HG03378 (cell line): ENCODE measurements at regions not wholly inside any gene's neighbourhood (a gene's known extent, or its start where the extent isn't known, plus 50 kb on each side); places are given as distances from the start of the nearest gene placed in this dataset.

ENCODE experiments used
- ATAC-seq: cut with Tn5 transposase; IDR thresholded peaks from one replicate; pipeline ENCODE4 v1.9.1; 2021; ENCODE audit warnings: mild to moderate bottlenecking, moderate library complexity; ENCODE audit not compliant: unreplicated experiment

DNA sequence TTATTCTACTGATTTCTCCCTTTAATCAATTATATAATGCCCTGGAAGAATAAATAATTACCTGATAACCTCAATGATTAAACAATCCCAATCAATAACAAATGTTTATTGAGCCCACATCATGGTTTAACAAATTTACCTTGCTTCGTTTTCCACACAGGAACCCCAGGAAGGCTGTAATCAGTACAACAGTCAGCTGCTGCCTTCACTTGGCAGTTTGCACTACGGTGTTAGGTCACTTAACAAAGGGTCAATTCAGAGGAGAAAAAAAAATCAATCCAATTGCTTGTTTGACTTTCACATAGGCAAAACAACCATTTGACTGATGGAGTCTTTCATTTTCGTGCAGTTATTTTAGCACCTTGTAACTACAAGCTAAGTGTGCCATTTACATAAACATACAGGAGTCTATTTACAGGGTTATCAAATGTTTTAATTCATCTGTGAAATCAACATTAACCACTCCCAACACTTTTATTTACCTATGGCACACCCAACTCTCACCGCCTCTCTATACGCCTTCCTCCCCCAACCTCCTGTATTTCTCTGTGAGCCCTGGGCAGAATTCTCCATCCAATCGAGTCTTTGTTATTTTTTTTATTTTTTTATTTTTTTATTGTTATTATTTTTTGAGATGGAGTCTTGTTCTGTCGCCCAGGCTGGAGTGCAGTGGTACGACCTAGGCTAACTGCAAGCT, 140.4 kb upstream of the TAB2 start:
- no peak for ATAC-seq

DNA sequence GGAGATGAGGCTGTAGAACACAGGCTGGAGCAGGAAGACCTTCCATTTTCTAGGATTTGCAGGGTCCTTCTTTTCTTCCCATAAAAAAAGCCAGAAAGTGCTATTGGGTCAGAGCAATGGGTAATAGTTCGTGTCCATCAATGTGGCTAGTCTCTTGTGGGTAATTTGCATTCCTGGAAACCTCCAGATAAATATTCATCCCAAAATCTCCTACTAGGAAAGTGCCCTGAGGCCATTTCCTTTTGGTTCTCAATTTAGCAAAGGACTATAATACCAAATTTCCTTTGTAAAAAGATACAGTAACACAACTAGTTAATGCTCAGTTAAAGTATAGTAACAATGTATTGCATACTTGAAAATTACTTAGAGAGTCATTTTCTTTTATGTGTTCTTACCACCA, 138.1 kb upstream of the TAB2 start:
- no peak for ATAC-seq

DNA sequence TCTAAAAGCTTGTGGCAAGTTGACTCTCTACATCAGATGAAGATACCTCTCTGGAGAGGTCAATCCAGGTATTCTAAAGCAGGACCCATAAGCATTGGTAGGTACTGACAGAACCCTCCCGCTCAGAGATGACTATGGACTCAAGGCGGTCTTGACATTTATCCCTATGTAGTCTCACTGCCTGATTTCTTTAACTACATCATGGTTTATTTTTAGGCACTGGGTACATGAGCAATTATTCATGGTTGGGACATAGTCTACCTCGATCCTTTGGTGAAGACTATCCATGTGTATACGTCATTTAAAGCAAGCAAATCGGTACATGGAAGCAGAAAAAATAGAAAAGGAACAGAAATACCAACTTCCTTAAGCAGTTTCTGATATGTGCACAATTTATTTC, 136.2 kb upstream of the TAB2 start:
- ATAC-seq, result no peak

DNA sequence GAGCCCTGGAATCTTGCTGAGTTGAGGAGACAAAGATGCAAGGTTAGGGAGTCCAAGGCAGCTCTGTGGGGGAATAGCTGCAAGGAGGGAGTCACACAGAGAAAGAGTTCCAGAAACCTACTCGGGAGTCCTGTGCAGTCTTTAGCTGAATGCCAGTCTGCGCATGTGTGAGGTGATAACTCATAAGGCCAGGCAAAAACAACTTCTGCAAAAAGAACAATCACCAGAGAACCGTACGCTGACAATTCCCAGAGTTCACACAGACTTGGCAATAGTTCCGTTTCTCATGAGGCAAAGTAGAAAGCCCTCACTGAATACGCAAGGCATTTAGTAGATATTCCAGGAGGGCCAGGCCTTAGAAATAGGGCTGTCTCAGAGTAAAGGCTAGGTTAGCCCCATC, 135.2 kb upstream of the TAB2 start:
- ATAC-seq, result no peak

DNA sequence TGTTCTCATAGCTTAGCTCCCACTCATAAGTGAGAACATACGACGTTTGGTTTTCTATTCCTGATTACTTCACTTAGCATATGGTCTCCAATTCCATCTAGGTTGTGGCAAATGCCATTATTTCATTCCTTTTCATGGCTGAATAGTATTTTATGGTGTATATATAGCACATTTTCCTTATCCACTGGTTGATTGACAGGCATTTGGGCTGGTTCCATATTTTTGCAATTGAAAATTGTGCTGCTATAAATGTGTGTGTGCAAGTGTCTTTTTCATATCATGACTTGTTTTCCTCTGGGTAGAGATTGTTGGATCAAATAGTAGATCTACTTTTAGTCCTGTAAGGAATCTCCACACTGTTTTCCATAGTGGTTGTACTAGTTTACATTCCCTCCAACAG, 133.0 kb upstream of the TAB2 start:
- ATAC-seq, result no peak

DNA sequence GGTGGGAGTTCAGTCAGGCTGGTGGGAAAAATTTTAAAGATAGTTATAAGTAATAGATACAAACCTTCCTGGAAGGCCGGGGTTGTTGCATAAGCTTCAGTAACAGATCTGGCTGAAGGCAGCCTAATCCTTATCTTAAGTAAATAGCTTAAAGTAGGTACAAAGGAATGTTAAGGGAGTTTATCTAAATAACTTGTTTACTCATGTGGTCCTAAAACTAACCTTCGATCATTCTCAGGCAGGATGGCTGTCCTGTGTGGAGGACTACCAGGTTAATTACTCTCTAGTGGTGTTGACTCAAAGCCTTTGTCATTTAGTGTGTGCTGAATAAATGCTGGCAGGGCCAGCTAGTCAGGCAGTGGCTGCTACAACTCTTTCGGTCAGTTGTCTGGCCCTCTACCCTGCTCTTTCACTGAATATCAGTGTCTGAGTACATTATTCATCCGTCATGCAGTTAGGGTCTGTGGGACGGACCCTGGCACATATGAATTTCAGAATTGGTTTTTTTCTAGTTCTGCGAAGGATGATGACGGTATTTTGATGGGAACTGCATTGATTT, 131.6 kb upstream of the TAB2 start:
- ATAC-seq, result no peak

DNA sequence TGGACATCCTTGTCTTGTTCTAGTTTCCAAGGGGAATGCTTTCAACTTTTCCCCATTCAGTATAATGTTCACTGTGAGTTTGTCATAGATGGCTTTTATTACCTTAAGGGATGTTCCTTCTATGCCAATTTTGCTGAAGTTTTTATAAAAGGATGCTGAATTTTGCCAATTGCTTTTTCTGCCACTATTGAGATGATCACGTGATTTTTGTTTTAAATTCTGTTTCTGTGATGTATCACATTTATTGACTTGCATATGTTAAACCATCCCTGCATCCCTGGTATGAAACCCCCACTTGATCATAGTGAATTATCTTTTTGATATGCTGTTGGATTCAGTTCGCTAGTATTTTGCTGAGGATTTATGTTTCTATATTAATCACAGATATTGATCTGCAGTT, 130.6 kb upstream of the TAB2 start:
- no peak for ATAC-seq

DNA sequence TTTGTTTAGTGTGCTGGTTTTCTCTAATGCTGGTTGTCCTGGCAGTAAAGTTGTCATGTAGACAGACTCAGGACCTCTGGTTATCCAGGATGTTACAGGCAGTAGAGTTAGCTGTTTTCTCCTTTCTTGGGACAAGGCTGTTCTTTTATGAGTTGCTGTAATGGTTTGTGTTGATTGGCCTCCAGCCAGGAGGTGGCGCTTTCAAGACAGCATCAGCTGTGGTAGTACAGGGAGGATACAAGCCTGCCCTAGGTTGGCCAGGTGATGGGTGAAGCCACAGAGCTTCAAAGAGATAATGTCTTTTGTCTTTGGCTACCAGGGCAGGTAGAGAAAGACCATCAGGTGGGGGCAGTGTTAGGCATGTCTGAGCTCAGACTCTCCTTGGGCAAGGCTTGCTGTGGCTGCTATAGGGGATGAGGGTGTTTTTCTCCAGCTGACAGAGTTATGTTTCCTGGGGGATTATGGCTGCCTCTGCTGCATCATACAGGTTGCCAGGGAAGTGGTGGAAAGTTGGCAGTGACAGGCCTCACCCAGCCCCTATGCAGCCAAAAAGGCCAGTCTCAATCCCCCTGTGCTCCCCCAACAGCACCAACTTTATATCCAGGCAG, 127.2 kb upstream of the TAB2 start:
- ATAC-seq, result no peak

DNA sequence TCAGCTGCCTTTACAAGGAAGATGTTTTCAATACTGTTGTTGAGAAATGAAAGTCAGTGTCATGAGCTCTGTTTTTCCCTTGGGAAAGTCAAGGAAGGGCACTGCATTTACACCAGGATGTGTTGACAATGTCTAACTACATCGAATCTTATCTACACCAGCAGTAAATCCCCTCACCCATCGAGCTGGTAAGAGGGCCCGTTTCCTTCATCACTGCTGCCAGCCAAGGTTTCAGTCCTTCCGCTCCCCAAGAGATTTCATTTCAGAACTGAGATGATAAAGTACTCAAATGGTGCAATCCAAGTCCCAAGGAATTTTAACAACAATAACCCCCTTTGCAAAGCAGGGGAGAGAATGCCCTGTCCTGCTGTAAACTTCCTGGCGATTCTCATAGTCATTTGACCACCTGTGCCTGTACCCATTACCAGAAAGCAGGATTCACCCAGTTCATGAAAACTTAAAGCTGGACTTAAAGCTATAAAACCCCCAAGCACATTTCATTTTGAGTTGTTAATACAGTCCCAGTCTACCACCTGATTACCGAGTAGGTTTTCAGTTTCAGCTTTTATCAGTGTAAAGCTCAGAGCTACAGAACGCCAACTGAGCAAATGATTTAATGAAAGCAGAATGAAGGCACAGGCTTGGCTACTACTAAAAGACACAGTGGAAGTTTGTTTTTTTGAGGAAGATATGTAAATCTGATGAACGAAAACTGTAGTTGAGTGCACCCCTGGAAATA, 122.5 kb upstream of the TAB2 start:
- no peak for ATAC-seq

DNA sequence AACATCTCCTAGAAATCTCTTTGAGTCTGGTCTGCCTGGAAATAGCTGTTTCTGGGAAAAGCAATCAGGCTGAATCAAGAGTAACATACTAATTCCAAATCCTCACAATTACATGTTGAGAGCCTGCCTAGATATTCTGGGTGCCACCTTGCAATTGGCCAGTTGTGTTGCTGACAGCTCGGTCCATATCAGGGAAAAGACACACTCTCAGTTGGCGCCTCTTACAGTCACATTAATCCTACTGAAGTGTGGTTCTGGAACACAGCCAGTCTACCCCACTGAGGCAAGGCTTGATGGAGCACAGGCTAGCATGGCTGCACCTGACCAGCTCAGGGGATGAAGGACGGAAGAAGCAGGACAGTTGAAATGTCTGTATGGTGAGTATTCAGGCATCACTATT, 121.4 kb upstream of the TAB2 start:
- no peak for ATAC-seq

DNA sequence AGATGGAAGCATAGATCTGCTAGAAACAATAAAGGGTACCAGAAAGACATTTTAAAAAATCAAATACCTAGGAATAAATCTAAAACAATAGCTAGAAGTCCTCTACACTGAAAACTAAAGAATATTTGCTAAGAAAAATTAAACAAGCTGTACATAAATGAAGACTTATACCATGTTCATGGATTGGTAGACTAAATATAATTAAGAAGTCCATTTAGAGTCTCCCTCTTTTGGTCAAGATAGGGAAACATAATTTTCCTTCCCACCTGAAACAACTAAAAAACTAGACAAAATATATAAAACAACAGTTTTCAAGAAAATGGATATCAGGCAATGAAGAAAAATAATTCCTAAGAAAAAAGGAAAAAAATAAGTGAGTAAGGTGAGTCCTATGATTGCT, 120.0 kb upstream of the TAB2 start:
- no peak for ATAC-seq

DNA sequence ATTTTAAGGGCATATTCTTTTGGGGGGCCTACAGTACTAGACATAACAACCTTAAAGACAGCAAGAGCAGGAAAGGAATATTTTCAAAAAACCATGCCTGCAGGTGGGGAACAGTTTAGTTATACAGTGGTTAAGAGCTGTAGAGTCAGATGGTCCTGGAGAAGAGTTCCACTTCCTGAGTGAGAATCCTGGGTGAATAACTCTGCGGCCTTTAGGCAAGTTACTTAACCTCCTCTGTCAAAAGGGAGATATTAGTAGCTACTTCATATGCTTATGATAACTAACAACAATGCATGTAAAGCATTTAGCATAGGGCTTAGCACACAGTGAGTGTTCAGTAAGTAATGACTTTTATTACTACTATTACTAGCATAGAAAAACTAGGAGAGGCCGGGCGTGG, 119.2 kb upstream of the TAB2 start:
- no peak for ATAC-seq

DNA sequence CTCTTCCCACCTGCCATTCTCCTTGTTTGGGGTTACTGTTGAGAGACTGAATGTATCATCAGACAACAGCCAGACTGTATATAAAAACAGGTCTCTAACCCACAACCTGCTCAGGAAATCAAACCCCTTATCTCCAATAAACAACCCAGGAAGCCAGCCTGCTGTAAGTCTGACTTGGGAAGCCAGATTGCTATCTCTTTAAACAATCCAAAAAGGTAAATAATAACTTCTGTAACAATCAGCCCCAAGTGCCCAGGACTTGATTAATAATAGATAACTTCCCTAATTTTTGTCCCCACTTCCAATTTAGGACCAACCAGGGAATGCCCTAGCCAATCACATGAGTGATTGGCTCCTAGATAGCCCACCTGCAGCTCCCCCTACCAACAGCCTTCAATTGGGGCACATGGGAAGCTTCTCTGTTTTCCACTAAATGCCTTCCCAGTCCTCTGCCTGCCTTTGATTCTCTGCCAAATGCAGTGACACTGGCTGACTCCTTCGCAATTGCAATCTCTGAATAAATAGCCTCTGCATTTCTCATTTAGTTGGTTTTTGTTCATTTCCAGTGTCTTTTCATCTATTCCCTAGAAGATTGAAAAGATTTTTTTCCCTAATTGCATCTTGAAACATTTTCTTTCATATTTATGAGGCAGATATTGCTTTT, 117.1 kb upstream of the TAB2 start:
- no peak for ATAC-seq

DNA sequence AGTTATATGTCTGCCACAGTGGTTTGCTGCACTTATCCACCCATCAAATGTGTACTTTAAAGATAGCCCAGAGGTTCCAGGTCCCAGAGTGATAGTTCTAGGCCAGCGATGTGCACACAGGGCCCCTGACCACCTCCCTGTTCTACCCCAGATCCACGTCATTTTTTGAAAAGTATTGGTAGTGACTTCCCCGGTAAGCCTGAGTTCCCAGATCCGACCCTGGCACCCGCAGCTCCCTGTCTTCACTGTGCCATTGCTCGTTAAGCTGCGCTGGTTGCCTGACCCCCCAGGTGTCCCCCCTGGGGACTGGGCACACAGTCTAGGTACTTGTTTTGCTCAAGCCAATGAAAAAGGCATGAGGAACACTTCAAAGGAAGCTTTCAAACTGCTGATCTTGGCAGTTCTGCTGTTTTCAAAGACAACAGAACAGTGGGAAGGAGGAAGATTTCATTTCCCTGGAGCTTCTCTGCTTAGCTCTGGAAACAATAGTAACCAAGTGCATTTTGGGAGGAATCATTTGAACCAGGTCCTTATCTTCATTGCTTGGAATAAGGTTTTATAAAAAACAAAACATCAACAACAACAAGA, 116.3 kb upstream of the TAB2 start:
- ATAC-seq, result no peak

DNA sequence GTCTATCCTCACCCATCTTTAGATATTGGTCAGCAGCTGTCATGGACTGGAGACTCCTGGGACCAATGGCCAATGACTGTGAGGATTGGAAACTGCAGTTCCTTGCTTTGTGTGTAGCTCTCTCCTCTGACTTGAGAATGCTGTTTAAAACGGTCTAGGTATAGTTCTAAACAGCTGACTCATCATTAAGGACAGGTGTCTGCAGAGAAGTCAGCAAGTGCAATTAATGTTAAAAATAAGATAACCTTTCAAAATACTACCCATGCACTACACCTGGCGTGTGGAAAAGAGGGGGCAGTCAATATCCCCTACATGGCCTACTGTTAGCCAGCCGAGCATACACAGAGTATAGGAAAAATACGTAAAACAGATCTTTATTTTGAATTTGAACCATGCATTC, 115.4 kb upstream of the TAB2 start:
- ATAC-seq, result no peak

DNA sequence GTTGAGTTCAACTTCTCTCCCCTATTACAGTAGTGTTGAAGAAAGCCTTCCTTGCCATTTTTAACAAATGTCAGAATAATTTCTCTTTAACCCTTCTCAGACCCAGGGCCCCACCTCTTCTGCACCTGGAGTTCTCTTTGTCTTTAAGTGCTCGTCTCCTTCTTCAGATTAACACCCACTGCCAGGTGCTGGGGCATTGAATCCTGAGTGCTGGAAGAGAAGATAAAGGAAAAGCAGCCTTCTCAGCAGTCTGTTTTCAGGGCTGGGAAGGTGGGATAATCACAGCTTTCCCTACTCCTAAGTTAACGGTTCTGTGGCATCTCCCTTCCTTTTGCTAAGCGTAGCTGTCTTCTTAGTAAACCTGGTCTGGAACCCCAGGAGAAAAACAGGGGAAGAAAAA, 114.6 kb upstream of the TAB2 start:
- no peak for ATAC-seq

DNA sequence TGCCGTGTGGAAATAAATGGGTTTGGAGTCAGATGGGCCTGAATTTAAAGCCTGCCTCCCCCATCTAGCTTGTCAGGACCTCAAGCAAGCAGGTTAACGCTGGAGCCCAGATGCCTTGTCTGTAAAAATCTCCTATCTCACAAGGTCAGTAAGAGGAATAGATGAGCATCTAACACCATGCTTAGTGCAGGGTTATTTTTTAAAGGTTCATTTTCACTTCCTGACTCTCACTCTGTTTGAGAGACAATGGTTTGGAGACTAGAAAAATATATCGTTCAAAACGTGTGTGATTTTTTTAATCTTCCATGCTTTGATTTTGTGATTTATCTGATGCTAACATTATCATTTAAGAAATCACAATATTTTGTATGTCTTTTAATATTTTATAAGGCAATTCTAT, 114.0 kb upstream of the TAB2 start:
- no peak for ATAC-seq

DNA sequence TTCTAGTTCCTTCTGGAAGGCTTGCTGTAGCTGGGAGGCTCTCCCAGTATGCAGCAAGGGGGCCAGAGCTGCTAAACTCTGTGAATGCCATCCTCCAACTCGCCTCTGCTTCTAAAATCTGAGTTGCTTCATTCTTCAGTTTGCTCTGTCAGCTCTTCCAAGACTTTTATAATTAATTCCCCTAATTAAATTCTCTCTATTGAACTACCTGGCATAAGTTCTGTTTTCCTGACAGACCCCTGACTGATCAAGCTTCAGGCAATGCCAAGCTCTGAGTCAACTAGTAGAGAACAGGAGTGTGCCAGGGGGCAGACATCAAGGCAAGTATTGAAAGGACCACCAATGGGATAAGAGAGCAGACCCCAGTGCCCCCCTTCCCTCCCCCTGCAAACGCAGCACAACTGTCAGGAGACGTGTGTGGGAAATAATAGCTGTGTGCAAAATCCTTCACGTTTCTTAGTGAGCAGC, 109.3 kb upstream of the TAB2 start:
- no peak for ATAC-seq

DNA sequence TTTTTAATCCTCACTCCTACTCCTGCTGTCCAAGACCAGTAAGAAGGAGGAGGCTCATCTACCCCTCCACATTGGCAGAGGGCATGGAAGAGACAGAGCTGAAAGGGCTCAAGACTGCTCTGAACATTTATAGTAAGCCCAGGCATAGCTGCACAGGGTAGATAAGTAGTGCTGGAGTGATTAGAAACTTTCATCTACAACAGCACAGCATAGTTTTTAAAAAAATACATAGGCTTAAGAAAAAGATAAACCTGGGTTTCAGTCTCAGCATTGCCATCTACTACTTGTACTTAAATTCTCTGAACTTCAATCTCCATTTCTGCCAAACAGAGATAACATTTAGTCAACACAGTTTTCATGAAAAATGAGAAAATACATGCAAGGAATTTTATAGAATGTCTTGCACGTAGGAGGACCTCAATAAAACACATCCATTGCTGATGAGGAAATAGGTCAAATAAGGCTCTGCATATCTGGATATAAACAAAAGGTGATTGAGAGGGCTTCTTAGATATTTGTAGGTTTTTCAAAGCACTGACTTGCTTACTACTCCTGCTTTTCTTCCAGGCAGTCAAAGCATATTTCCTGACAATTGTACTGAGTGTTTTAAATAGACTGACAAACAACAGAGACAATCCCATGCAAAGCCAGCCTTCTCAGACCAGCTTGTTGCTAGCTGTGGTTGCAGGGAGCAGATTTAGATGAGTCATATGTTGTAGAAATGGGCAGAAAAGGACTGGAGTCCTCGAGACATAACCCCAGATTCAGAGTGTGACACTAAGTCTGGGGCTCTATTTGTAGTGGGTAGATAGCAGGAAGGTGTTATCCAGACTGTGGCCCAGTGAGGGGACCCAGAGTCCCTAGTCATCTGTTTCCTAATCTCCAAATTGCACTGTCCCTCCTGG, 107.4 kb upstream of the TAB2 start:
- peak; percentile 37 for ATAC-seq

DNA sequence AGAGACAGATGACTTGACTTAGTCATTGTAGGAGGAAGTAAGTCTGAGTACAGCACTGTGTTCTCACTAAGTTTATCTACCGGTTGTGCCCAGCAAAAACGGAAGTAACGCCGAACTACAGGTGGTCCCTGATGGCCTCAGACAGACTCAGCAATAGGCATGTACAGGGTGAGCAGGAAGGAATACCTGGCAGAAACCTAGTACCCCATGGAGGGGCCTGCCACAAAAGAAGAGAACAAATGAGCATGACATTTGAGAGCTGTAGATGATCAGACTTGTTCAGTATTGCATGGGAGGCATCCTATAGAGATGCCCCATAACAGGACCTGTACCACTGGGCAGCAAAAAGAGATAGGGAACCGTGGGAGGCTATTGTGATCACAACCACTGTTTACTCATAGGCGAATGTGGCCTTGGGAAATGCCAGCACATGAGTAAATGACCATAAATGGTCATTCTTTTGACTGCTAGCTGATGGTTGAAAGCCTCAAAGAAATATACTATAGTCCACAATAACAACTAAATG, 106.4 kb upstream of the TAB2 start:
- ATAC-seq, result peak; percentile 58
